Esophagus squamous epithelium (tissue), 5 donors: ENCODE measurements at regions not wholly inside any gene's neighbourhood (a gene's known extent, or its start where the extent isn't known, plus 50 kb on each side); places are given as distances from the start of the nearest gene placed in this dataset.

Experiments
- DNase-seq: peaks from one replicate; lab custom pipeline; 2025; lab: John Stamatoyannopoulos, UW
- H3K27ac ChIP-seq, 4 donors: fragments of 200-600 bp; sonication (generic); one replicate each; pipeline ENCODE4 v1.5.1; 2016 to 2019; ENCODE audit warnings: mild to moderate bottlenecking in 1 of 4
- H3K27me3 ChIP-seq, 4 donors: fragments of 200-600 bp; sonication (generic); 1 replicate in 3 of 4; 2 replicates in 1 of 4; pipeline versions ENCODE4 v1.5.1 to v1.6.0; 2017 to 2021; ENCODE audit warnings: antibody characterized with exemption in 1 of 4
- H3K36me3 ChIP-seq, 3 donors: fragments of 200-600 bp; sonication (generic); one replicate each; pipeline ENCODE4 v1.5.1; 2016 to 2019
- H3K4me1 ChIP-seq, 3 donors: fragments of 200-600 bp; sonication (generic); one replicate each; pipeline ENCODE4 v1.5.1; 2017 to 2019
- H3K4me3 ChIP-seq, 4 donors: fragments of 200-600 bp; sonication (generic); 1 replicate in 3 of 4; 2 replicates in 1 of 4; pipeline ENCODE4 v1.5.1; 2016 to 2019; ENCODE audit warnings: mild to moderate bottlenecking in 2 of 4, moderate library complexity in 1 of 4
- H3K9me3 ChIP-seq, 3 donors: fragments of 200-600 bp; sonication (generic); one replicate each; pipeline ENCODE4 v1.5.1; 2016 to 2019
- POLR2A ChIP-seq, 4 donors: fragments of 450-650 bp; IDR thresholded peaks; one replicate each; pipeline ENCODE4 v1.6.1; 2017; ENCODE audit warnings: antibody characterized with exemption in 4 of 4, mild to moderate bottlenecking in 4 of 4, moderate library complexity in 3 of 4
- WGBS, 2 donors: methylation state at CpG; one replicate each; pipeline ENCODE4 v1.1.5; 2018; 5-methylcytosine and 5-hydroxymethylcytosine counted together
- intact Hi-C: fragments of 100-400 bp; cut with DNase I; formaldehyde crosslinking; loops from one replicate; pipeline ENCODE4 v1.15.0; 2022
- TF ChIP-seq, protein P1 (sequence below), 6 experiments: fragments of 450-650 bp in 4 of 6; fragments of 200-600 bp in 2 of 6; sonication (generic) in 2 of 6; IDR thresholded peaks; one replicate each; pipeline ENCODE4 v1.5.1; 2016 to 2019; ENCODE audit warnings: antibody characterized with exemption in 6 of 6, mild to moderate bottlenecking in 4 of 6, moderate library complexity in 4 of 6
- donor health status: DM: yes; HTN: yes; CAD: no.

DNA sequence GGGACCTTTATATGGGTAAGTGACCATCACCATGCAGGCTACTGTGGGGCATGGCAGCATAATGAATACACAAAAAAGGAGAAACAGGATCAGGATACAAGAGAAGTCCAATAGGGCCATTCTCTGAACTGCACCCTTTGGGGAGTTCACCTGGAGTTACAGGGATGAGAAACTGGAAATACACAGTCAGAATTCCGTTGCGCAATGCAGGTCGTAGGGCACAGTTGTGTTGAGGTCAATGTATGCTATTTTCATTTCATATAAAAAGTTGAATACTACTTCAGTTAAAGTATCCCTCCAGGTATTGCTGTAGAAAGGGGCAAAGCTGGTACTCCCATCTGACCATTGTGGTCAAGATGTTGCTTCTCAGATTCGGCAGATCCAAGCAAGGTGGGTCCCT lies 471.4 kb downstream of the DMRT2 start:
- no peak for TF ChIP-seq POLR2A (IDR thresholded peaks at IDR 0.05)
- TF ChIP-seq, protein P1, sequence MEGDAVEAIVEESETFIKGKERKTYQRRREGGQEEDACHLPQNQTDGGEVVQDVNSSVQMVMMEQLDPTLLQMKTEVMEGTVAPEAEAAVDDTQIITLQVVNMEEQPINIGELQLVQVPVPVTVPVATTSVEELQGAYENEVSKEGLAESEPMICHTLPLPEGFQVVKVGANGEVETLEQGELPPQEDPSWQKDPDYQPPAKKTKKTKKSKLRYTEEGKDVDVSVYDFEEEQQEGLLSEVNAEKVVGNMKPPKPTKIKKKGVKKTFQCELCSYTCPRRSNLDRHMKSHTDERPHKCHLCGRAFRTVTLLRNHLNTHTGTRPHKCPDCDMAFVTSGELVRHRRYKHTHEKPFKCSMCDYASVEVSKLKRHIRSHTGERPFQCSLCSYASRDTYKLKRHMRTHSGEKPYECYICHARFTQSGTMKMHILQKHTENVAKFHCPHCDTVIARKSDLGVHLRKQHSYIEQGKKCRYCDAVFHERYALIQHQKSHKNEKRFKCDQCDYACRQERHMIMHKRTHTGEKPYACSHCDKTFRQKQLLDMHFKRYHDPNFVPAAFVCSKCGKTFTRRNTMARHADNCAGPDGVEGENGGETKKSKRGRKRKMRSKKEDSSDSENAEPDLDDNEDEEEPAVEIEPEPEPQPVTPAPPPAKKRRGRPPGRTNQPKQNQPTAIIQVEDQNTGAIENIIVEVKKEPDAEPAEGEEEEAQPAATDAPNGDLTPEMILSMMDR (IDR thresholded peaks at IDR 0.05): no peak
- H3K27me3 ChIP-seq: no peaks in the 10 kb centered on the region
- H3K27ac ChIP-seq: no peak overlapping the region
- 86 to 92% methylated on average over 4 of the region's 4 CpGs for WGBS, 2 donors
- no peaks in the 10 kb centered on the region for H3K4me1 ChIP-seq
- H3K4me3 ChIP-seq: no peak overlapping the region
- DNase-seq: no peak
- H3K9me3 ChIP-seq: no peaks in the 10 kb centered on the region
- no peaks in the 10 kb centered on the region for H3K36me3 ChIP-seq
- intact Hi-C loops: no loop called here

DNA sequence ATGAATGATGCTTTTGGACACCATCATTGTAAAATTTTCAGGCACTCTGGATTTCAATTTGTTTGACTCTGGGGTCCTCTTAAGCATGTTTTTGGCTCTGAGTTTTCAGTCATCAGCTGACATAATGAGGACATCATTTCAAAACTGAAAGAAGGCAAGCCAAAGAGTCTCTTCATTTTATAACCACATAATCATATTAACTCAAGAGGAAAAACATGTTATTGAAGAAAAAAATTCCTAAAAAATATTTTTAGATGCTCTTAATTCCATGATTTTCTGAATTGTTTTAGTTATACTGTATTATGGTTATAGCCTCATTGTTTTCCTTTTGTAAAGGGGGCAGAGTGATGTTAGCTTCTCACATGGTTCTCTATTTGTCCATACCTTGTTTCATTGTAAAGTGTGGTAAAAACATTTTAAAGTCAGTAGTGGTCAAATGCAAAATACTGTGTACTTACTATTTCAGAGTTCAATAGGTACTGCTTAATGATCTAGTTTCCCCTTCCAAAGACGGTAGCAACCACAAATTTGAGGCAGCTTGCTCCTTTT lies 472.1 kb downstream of the DMRT2 start:
- H3K4me1 ChIP-seq: no peaks in the 10 kb centered on the region
- no peak overlapping the region for H3K4me3 ChIP-seq
- WGBS, 2 donors: 65 to 68% methylated on average over 1 of the region's 1 CpG
- H3K27ac ChIP-seq: no peak overlapping the region
- H3K9me3 ChIP-seq: no peaks in the 10 kb centered on the region
- peaks cover 0 to 2% (median 0%) of the 10 kb centered on the region in 4 donors for H3K27me3 ChIP-seq
- no peak for TF ChIP-seq POLR2A (IDR thresholded peaks at IDR 0.05)
- TF ChIP-seq, protein P1 (IDR thresholded peaks at IDR 0.05): no peak
- intact Hi-C loops: no loop called here
- no peaks in the 10 kb centered on the region for H3K36me3 ChIP-seq
- DNase-seq: no peak

DNA sequence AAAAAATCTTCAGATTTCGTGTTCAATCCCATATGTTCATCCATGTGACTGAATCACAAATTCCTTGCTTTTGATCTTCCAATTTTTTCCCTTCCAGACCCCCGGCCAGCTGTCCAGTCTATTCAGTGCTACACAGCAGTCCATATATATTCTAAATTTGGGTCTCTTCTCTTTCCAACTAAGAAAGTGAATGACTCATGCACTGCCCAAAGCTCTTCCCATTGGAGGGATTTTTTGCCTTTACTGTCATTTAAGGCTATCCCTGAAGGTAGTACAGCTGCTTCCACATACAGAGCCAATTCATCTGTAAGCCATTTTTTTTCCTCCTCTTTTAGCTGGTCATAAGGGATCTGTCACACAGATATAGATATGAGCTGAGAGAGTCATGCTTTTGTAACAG lies 478.3 kb downstream of the DMRT2 start:
- H3K27me3 ChIP-seq: peaks cover 0 to 49% (median 0%) of the 10 kb centered on the region in 4 donors
- intact Hi-C loops: no loop called here
- H3K9me3 ChIP-seq: no peaks in the 10 kb centered on the region
- TF ChIP-seq, protein P1 (IDR thresholded peaks at IDR 0.05): no peak
- no peak for TF ChIP-seq POLR2A (IDR thresholded peaks at IDR 0.05)
- no peak for DNase-seq
- H3K4me1 ChIP-seq: no peaks in the 10 kb centered on the region
- no peaks in the 10 kb centered on the region for H3K36me3 ChIP-seq
- H3K4me3 ChIP-seq: no peak overlapping the region
- WGBS, 2 donors: 61 to 62% methylated on average over 2 of the region's 2 CpGs
- no peak overlapping the region for H3K27ac ChIP-seq

DNA sequence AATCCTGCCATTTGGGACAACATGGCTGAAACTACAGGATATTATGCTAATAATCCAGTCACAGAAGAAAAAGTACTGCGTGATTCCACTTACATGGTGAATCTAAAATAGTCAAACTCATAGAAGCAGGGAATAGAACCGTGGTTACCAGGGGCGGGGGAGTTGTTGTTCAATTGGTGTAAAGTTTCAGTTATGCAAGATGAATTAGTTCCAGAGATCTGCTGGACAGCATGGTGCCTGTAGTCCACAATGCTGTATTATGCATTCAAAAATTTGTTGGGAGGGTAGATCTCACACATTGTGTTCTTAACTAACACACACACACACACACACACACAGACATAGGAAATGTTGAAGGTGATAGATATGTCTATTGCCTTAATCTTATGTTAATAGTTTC lies 480.5 kb downstream of the DMRT2 start:
- intact Hi-C loops: no loop called here

DNA sequence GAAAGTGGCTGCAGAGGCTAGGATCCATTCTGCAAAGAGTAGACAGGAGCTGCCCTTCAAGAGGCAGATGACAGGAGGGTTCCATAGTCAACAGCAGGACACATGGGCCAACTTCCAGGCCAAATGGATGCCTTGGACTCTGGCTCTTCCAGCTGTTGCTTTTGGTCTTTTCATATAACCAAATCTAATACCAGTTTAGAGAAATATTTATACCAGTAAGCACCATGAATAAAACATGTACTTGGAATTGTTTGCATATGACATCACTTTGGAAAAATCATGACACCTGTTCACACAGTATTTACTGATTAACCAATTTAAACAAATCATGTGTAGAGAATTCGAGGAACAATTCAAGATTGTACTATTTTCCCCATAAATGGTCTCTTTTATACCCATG lies 481.3 kb downstream of the DMRT2 start:
- H3K4me3 ChIP-seq: no peak overlapping the region
- no peak for DNase-seq
- intact Hi-C loops: no loop called here
- H3K36me3 ChIP-seq: no peaks in the 10 kb centered on the region
- H3K9me3 ChIP-seq: no peaks in the 10 kb centered on the region
- no peaks in the 10 kb centered on the region for H3K4me1 ChIP-seq
- H3K27ac ChIP-seq: no peak overlapping the region
- WGBS, 2 donors: 50 to 55% methylated on average over 1 of the region's 1 CpG
- H3K27me3 ChIP-seq: peaks cover 0 to 75% (median 0%) of the 10 kb centered on the region in 4 donors
- TF ChIP-seq, protein P1 (IDR thresholded peaks at IDR 0.05): no peak
- no peak for TF ChIP-seq POLR2A (IDR thresholded peaks at IDR 0.05)

More for the DNA sequence above, 480.5 kb downstream of the DMRT2 start:
- no peak overlapping the region for H3K27ac ChIP-seq
- no peaks in the 10 kb centered on the region for H3K4me1 ChIP-seq
- H3K27me3 ChIP-seq: peaks cover 0 to 68% (median 0%) of the 10 kb centered on the region in 4 donors
- no peak overlapping the region for H3K4me3 ChIP-seq
- no peaks in the 10 kb centered on the region for H3K9me3 ChIP-seq
- 85 to 94% methylated on average over 3 of the region's 3 CpGs for WGBS, 2 donors
- no peaks in the 10 kb centered on the region for H3K36me3 ChIP-seq
- TF ChIP-seq, protein P1 (IDR thresholded peaks at IDR 0.05): no peak
- TF ChIP-seq POLR2A (IDR thresholded peaks at IDR 0.05): no peak
- no peak for DNase-seq
